ENCODE measurements at regions not wholly inside any gene's neighbourhood (a gene's known extent, or its start where the extent isn't known, plus 50 kb on each side); places are given as distances from the start of the nearest gene placed in this dataset.

- TF ChIP-seq CTCF (IDR thresholded peaks at IDR 0.05; ENCODE audit: low read depth, low read length) = no peak
- no peak for DNase-seq (ENCODE audit: extremely low read depth, low read depth)
Measured at GRCh38 chr4:31896349-31896748, 1176.2 kb downstream of the PCDH7 start.

- TF ChIP-seq CTCF (IDR thresholded peaks at IDR 0.05; ENCODE audit: low read depth, low read length) = no peak
- no peak for DNase-seq (ENCODE audit: extremely low read depth, low read depth)
Measured at GRCh38 chr4:31905363-31905762, 1185.2 kb downstream of the PCDH7 start.

- no peak for TF ChIP-seq CTCF (IDR thresholded peaks at IDR 0.05; ENCODE audit: low read depth, low read length)
Measured at GRCh38 chr4:31908261-31908660, 1188.1 kb downstream of the PCDH7 start.

GRCh38 chr4:31917334-31917733 lies 1197.2 kb downstream of the PCDH7 start:
- no peak for DNase-seq (ENCODE audit: extremely low read depth, low read depth)
- no peak for TF ChIP-seq CTCF (IDR thresholded peaks at IDR 0.05; ENCODE audit: low read depth, low read length)

More at GRCh38 chr4:31908261-31908660, 1188.1 kb downstream of the PCDH7 start:
- no peak for DNase-seq (ENCODE audit: extremely low read depth, low read depth)

GRCh38 chr4:31918891-31919290 lies 1198.7 kb downstream of the PCDH7 start:
- DNase-seq (ENCODE audit: extremely low read depth, low read depth) = no peak
- no peak for TF ChIP-seq CTCF (IDR thresholded peaks at IDR 0.05; ENCODE audit: low read depth, low read length)

GRCh38 chr4:31923634-31924033 lies 1203.5 kb downstream of the PCDH7 start:
- DNase-seq (ENCODE audit: extremely low read depth, low read depth) = no peak
- no peak for TF ChIP-seq CTCF (IDR thresholded peaks at IDR 0.05; ENCODE audit: low read depth, low read length)

GRCh38 chr4:31929676-31930345 lies 1209.6 kb downstream of the PCDH7 start:
- no peak for DNase-seq (ENCODE audit: extremely low read depth, low read depth)
- TF ChIP-seq CTCF (IDR thresholded peaks at IDR 0.05; ENCODE audit: low read depth, low read length) = no peak
